Liver (tissue), 7 donors: ENCODE measurements at regions not wholly inside any gene's neighbourhood (a gene's known extent, or its start where the extent isn't known, plus 50 kb on each side); places are given as distances from the start of the nearest gene placed in this dataset.

Experiments used
- DNase-seq: peaks from one replicate; pipeline ENCODE4 v3.0.0-alpha.2; 2017; ENCODE audit warnings: low spot score
- H3K27ac ChIP-seq, 2 donors: one replicate each; pipeline ENCODE4 v1.7.0; 2013; ENCODE audit warnings: inconsistent platforms in 2 of 2, low read length in 2 of 2, control low read depth in 1 of 2, low read depth in 1 of 2, mild to moderate bottlenecking in 1 of 2
- H3K27me3 ChIP-seq, 4 donors: one replicate each; pipeline versions ENCODE4 v1.6.1 to v1.7.0; 2013; ENCODE audit warnings: low read length in 3 of 4, inconsistent platforms in 1 of 4, mild to moderate bottlenecking in 1 of 4, moderate library complexity in 1 of 4; ENCODE audit not compliant: control insufficient read depth in 4 of 4, insufficient read depth in 4 of 4
- H3K36me3 ChIP-seq, 4 donors: one replicate each; pipeline versions ENCODE4 v1.6.1 to v1.7.0; 2013; ENCODE audit warnings: low read length in 3 of 4, mild to moderate bottlenecking in 3 of 4, low read depth in 1 of 4, moderate library complexity in 1 of 4; ENCODE audit not compliant: control insufficient read depth in 4 of 4, insufficient read depth in 3 of 4
- H3K4me1 ChIP-seq, 4 donors: one replicate each; pipeline versions ENCODE4 v1.6.1 to v1.7.0; 2013; ENCODE audit warnings: low read length in 3 of 4, mild to moderate bottlenecking in 3 of 4, moderate library complexity in 1 of 4; ENCODE audit not compliant: control insufficient read depth in 4 of 4, insufficient read depth in 4 of 4
- H3K4me3 ChIP-seq, 3 donors: one replicate each; pipeline versions ENCODE4 v1.6.1 to v1.7.0; 2013; ENCODE audit warnings: low read length in 3 of 3, control low read depth in 1 of 3, low read depth in 1 of 3, mild to moderate bottlenecking in 1 of 3
- H3K9ac ChIP-seq, 2 donors: one replicate each; pipeline ENCODE4 v1.7.0; 2013; ENCODE audit warnings: low read length in 2 of 2, mild to moderate bottlenecking in 2 of 2, moderate library complexity in 2 of 2, control low read depth in 1 of 2, low read depth in 1 of 2
- H3K9me3 ChIP-seq, 4 donors: one replicate each; pipeline versions ENCODE4 v1.6.1 to v1.7.0; 2013; ENCODE audit warnings: low read length in 3 of 4; ENCODE audit not compliant: control insufficient read depth in 4 of 4
- EGR1 ChIP-seq, 2 donors: IDR thresholded peaks; 2 replicates each; pipeline ENCODE4 v1.6.1; 2016 to 2018; ENCODE audit warnings: antibody characterized with exemption in 2 of 2, low read depth in 2 of 2
- GABPA ChIP-seq, 2 donors: IDR thresholded peaks in 1 of 2; conservative IDR thresholded peaks in 1 of 2; 2 replicates each; pipeline ENCODE4 v1.6.1; 2016; ENCODE audit warnings: antibody characterized with exemption in 2 of 2, mild to moderate bottlenecking in 1 of 2, moderate library complexity in 1 of 2
- HNF4A ChIP-seq, 2 donors: conservative IDR thresholded peaks; 2 replicates each; pipeline ENCODE4 v1.6.1; 2016; ENCODE audit warnings: antibody characterized with exemption in 2 of 2, mild to moderate bottlenecking in 2 of 2
- HNF4G ChIP-seq: IDR thresholded peaks from 2 replicates; pipeline ENCODE4 v1.6.1; 2016; ENCODE audit warnings: antibody characterized with exemption
- MAX ChIP-seq: IDR thresholded peaks from 2 replicates; pipeline ENCODE4 v1.6.1; 2016; ENCODE audit warnings: antibody characterized with exemption
- NR2F2 ChIP-seq: IDR thresholded peaks from 2 replicates; pipeline ENCODE4 v1.6.1; 2016; ENCODE audit warnings: antibody characterized with exemption
- RAD21 ChIP-seq, 2 donors: IDR thresholded peaks; 2 replicates each; pipeline ENCODE4 v1.6.1; 2016; ENCODE audit warnings: antibody characterized with exemption in 2 of 2, mild to moderate bottlenecking in 2 of 2
- RXRA ChIP-seq, 2 donors: IDR thresholded peaks; 2 replicates each; pipeline ENCODE4 v1.6.1; 2017 to 2018; ENCODE audit warnings: antibody characterized with exemption in 2 of 2, mild to moderate bottlenecking in 1 of 2
- SP1 ChIP-seq: IDR thresholded peaks from 2 replicates; pipeline ENCODE4 v1.6.1; 2018; ENCODE audit warnings: antibody characterized with exemption, mild to moderate bottlenecking
- TAF1 ChIP-seq: conservative IDR thresholded peaks from 2 replicates; pipeline ENCODE4 v1.6.1; 2016; ENCODE audit warnings: antibody characterized with exemption, mild to moderate bottlenecking
- YY1 ChIP-seq: IDR thresholded peaks from 2 replicates; pipeline ENCODE4 v1.6.1; 2016; ENCODE audit warnings: antibody characterized with exemption, mild to moderate bottlenecking
- WGBS: extraction: QIAGEN DNeasy Blood & Tissue Kit; methylation state at CpG from one replicate; pipeline ENCODE4 v1.1.7; 2013; 5-methylcytosine and 5-hydroxymethylcytosine counted together
- TF ChIP-seq, protein P1 (sequence below): IDR thresholded peaks from 2 replicates; pipeline ENCODE4 v1.6.1; 2016; ENCODE audit warnings: antibody characterized with exemption, mild to moderate bottlenecking
- donor health status: healthy.
- donor health status: healthy.
- donor health status: healthy.
- donor health status: healthy.

DNA sequence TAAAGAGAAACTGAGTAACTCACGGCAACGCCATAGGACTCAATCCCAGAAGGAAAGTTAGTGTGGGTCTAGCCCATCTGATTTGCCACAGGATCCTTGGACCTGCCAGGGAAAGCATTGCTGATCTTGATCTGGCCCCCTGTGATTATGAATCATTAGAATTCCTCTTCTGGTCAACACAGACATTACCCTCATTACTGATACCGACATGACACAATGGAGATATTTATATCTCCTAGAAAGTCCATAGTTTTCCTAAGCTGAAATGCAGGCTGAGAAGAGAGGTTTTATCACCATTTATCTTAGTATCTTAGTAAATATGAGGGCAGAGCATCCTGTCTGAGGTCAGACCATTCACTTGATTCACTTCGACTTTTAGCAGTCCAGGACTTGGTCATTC, 75.5 kb upstream of the CCDC68 start:
- peaks cover 0 to 2% (median 0%) of the 10 kb centered on the region in 4 donors for H3K27me3 ChIP-seq
- no peaks in the 10 kb centered on the region for H3K4me1 ChIP-seq
- H3K36me3 ChIP-seq, result no peaks in the 10 kb centered on the region
- TF ChIP-seq GABPA (IDR thresholded peaks at IDR 0.05 in 1 of 2, conservative IDR thresholded peaks at IDR 0.05 in 1 of 2), result no peak
- H3K9ac ChIP-seq, result no peak overlapping the region
- WGBS, result 76% methylated on average over 4 of the region's 4 CpGs
- no peak overlapping the region for H3K27ac ChIP-seq
- H3K4me3 ChIP-seq, result no peak overlapping the region
- no peaks in the 10 kb centered on the region for H3K9me3 ChIP-seq
- no peak for DNase-seq

DNA sequence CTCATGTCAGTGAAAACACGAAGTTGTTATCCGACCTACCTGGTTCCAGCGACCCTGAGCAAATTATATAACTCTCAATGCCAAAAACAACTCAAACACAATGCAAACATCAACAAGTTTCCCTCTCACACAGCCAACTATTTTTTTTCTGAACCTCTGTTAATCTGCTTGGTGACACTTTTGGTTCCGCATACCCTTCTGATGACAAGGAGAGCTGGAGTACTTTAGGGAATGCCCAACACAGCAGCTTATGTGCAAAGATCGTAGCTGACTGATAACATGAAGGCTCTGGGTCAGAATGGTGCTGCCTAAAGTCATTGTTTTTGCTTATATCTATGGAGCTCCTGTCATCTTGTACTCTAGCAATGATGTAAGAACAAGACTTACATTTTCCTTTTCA, 72.7 kb upstream of the CCDC68 start:
- TF ChIP-seq YY1, result no peak
- TF ChIP-seq RAD21 (IDR thresholded peaks at IDR 0.05), result no peak
- TF ChIP-seq RXRA (IDR thresholded peaks at IDR 0.05), result no peak
- TF ChIP-seq, protein P1, sequence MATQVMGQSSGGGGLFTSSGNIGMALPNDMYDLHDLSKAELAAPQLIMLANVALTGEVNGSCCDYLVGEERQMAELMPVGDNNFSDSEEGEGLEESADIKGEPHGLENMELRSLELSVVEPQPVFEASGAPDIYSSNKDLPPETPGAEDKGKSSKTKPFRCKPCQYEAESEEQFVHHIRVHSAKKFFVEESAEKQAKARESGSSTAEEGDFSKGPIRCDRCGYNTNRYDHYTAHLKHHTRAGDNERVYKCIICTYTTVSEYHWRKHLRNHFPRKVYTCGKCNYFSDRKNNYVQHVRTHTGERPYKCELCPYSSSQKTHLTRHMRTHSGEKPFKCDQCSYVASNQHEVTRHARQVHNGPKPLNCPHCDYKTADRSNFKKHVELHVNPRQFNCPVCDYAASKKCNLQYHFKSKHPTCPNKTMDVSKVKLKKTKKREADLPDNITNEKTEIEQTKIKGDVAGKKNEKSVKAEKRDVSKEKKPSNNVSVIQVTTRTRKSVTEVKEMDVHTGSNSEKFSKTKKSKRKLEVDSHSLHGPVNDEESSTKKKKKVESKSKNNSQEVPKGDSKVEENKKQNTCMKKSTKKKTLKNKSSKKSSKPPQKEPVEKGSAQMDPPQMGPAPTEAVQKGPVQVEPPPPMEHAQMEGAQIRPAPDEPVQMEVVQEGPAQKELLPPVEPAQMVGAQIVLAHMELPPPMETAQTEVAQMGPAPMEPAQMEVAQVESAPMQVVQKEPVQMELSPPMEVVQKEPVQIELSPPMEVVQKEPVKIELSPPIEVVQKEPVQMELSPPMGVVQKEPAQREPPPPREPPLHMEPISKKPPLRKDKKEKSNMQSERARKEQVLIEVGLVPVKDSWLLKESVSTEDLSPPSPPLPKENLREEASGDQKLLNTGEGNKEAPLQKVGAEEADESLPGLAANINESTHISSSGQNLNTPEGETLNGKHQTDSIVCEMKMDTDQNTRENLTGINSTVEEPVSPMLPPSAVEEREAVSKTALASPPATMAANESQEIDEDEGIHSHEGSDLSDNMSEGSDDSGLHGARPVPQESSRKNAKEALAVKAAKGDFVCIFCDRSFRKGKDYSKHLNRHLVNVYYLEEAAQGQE, result no peak
- TF ChIP-seq NR2F2, result no peak
- TF ChIP-seq SP1, result no peak
- no peak for TF ChIP-seq EGR1 (IDR thresholded peaks at IDR 0.05; ENCODE audit: low read depth in 2 of 2)
- no peaks in the 10 kb centered on the region for H3K36me3 ChIP-seq
- DNase-seq, result no peak
- WGBS, result 56% methylated on average over 5 of the region's 5 CpGs
- no peak overlapping the region for H3K9ac ChIP-seq
- H3K9me3 ChIP-seq, result no peaks in the 10 kb centered on the region
- no peaks in the 10 kb centered on the region for H3K4me1 ChIP-seq
- H3K27me3 ChIP-seq, result peaks cover 0 to 2% (median 0%) of the 10 kb centered on the region in 4 donors
- H3K27ac ChIP-seq, result no peak overlapping the region
- no peak overlapping the region for H3K4me3 ChIP-seq

DNA sequence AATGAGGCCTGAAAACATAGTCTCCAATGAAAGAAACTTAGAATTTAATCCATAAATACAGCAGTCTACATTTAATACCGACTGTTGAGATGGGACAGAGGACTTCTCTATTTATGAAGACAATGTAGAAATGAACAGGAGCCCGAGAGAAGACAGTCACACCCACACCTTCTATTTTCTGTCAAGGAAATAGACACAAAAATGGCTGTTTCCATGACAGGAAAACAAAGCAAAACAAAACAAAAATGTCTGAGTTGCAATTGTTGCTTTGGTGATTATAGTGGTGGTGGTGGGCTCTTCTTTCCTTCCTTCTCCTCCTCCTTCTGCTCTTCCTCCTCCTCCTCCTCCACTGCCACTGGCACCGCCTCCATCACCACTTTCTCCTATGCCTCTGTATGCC, 72.3 kb upstream of the CCDC68 start:
- Histone ChIP-seq H3K27ac (no peak overlapping the region), H3K9me3 (no peaks in the 10 kb centered on the region), H3K9ac (no peak overlapping the region), H3K4me1 (no peaks in the 10 kb centered on the region), H3K4me3 (no peak overlapping the region), H3K36me3 (no peaks in the 10 kb centered on the region), H3K27me3 (peaks cover 0 to 2% (median 0%) of the 10 kb centered on the region in 4 donors)
- no peak for DNase-seq
- WGBS, result 71% methylated on average over 3 of the region's 3 CpGs
- no peak for TF ChIP-seq TAF1
- no peak for TF ChIP-seq HNF4A (conservative IDR thresholded peaks at IDR 0.05)
- TF ChIP-seq NR2F2, result no peak
- no peak for TF ChIP-seq YY1
- TF ChIP-seq SP1, result no peak
- no peak for TF ChIP-seq MAX
- TF ChIP-seq HNF4G, result no peak
- no peak for TF ChIP-seq RXRA (IDR thresholded peaks at IDR 0.05)
- TF ChIP-seq RAD21 (IDR thresholded peaks at IDR 0.05), result no peak
